Prostate gland (tissue), 1 donor: ENCODE measurements at regions not wholly inside any gene's neighbourhood (a gene's known extent, or its start where the extent isn't known, plus 50 kb on each side); places are given as distances from the start of the nearest gene placed in this dataset.

Experiments used
- POLR2A ChIP-seq: fragments of 450-650 bp; IDR thresholded peaks from one replicate; pipeline ENCODE4 v1.6.1; 2016; ENCODE audit warnings: antibody characterized with exemption, mild to moderate bottlenecking
- POLR2AphosphoS5 ChIP-seq: sonication (generic); formaldehyde crosslinking; IDR thresholded peaks from one replicate; pipeline ENCODE4 v1.6.1; 2017; ENCODE audit warnings: antibody characterized with exemption

DNA sequence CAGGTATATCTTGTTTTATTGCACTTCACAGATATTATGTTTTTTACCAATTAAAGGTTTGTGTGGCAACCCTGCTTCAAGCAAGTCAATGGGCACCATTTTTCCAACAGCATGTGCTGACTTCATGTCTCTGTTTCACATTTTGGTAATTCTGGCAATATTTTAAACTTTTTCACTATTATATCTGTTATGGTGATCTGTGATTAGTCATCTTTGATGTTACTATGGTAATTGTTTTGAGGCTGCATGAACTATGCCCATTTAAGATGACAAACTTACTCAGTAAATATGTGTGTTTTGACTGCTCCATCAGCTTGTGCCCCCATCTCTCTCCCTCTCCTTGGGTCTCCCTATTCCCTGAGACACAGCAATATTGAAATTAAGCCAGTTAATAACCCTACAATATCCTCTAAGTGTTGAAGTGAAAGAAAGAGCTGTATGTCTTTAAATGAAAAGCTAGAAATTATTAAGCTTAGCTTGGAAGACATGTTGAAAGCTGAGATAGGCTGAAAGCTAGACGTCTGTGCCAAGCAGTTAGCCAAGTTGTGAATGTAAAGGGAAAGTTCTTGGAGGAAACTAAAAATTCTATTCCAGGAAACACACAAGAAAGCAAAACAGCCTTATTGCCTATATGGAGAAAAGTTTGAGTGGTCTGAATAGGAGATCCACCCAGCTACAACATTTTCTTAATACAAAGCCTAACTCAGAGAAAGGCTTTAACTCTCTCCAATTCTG, 365.1 kb downstream of the ATP23 start:
- no peak for TF ChIP-seq POLR2AphosphoS5
- no peak for TF ChIP-seq POLR2A
